ENCODE measurements at regions not wholly inside any gene's neighbourhood (a gene's known extent, or its start where the extent isn't known, plus 50 kb on each side); places are given as distances from the start of the nearest gene placed in this dataset.

DNA sequence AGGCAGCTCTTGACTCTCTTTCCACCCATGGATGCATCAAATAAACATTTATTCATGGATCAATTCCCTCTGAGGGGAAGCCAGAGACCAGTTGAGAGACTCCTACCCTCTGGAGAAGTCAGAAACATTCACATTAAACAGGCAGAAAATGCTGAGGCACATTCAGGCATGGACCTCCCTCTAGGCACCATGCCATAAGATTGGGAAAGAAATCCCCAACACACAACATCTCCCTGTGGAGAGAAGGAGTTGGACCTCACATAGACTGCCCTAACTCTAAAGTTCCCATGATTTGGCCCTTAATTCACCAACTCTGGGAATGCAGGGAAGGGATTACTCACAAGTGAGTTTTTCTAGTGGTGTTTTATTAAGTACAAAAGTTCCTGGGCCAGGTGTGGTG is 415.3 kb upstream of the C1orf87 start:
- no peaks in the 10 kb centered on the region for H3K9me3 ChIP-seq
- intact Hi-C loops (cut with DNase I), result loop anchor here (10.0 kb wide), 1 partner anchor 1246 kb away; no protein-coding TSS in a partner anchor
- H3K27ac ChIP-seq, result no peak overlapping the region
- H3K27me3 ChIP-seq, result no peaks in the 10 kb centered on the region
- no peaks in the 10 kb centered on the region for H3K4me1 ChIP-seq
- TF ChIP-seq, protein P1, sequence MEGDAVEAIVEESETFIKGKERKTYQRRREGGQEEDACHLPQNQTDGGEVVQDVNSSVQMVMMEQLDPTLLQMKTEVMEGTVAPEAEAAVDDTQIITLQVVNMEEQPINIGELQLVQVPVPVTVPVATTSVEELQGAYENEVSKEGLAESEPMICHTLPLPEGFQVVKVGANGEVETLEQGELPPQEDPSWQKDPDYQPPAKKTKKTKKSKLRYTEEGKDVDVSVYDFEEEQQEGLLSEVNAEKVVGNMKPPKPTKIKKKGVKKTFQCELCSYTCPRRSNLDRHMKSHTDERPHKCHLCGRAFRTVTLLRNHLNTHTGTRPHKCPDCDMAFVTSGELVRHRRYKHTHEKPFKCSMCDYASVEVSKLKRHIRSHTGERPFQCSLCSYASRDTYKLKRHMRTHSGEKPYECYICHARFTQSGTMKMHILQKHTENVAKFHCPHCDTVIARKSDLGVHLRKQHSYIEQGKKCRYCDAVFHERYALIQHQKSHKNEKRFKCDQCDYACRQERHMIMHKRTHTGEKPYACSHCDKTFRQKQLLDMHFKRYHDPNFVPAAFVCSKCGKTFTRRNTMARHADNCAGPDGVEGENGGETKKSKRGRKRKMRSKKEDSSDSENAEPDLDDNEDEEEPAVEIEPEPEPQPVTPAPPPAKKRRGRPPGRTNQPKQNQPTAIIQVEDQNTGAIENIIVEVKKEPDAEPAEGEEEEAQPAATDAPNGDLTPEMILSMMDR (IDR thresholded peaks at IDR 0.05), result no peak
- no peak overlapping the region for H3K4me3 ChIP-seq
- H3K36me3 ChIP-seq, result no peaks in the 10 kb centered on the region
- DNase-seq (ENCODE audit: low spot score in 2 of 2), result no peak

DNA sequence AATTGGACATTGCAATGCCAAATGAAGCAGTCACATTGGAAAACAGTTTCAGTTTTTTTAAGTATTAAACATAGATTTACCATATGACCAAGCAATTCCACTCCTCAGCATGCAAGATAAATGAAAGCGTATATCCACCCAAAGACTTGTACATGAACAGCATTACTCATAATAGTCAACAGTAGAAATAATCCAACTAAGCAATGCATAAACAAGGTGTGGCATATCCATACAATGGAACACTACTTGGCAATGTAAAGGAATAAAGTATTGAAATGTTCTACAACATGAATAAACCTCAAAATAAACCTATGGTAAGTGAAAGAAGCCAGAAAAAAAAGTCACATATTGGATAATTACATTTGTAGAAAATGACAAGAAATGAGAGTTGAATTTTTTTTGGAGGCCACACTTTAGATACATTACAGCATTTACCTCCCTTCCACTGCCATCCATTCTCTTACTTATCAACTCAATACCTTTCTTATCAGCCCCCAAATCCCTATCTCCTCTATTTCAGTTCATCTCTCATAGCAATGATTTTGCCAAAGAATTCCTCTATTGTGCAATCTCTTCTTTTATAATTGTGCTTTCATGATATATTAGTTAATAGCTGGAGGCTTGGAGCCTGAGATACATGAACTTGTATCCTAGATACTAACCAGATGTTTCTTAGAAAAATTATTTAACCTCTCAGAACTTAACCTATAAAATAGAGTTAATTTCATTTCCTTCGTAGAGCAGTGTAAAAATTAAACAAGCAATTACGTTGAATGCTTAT is 414.2 kb upstream of the C1orf87 start:
- H3K27ac ChIP-seq, result no peak overlapping the region
- TF ChIP-seq, protein P1 (IDR thresholded peaks at IDR 0.05), result no peak
- H3K27me3 ChIP-seq, result no peaks in the 10 kb centered on the region
- H3K4me1 ChIP-seq, result no peaks in the 10 kb centered on the region
- H3K36me3 ChIP-seq, result no peaks in the 10 kb centered on the region
- no peak overlapping the region for H3K4me3 ChIP-seq
- H3K9me3 ChIP-seq, result no peaks in the 10 kb centered on the region
- intact Hi-C loops (cut with DNase I), result loop anchor here (10.0 kb wide), 1 partner anchor 1247 kb away; no protein-coding TSS in a partner anchor
- no peak for DNase-seq (ENCODE audit: low spot score in 2 of 2)

DNA sequence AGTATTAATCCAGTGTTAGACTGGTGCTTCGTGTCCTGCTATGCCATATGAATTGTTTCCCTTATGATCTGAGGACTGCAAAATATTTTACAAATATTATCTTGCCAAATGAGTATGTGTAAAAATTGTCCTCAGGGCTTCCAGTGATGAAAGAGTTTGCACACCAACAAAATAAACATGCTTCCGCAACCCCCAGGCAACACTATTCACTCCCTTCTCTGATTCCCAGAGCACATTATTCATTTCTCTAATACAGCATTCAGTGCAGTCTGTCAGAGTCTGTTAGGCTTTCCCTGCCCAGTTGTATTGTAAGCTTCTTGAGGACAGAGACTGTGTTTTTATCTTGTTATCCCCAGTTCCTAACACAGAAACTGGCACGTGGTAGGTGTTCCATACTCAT is 409.9 kb upstream of the C1orf87 start:
- intact Hi-C loops (cut with DNase I), result loop anchor here (10.0 kb wide), 1 partner anchor 1251 kb away; no protein-coding TSS in a partner anchor
- Histone ChIP-seq H3K36me3 (no peaks in the 10 kb centered on the region), H3K27ac (no peak overlapping the region), H3K4me3 (no peak overlapping the region), H3K27me3 (no peaks in the 10 kb centered on the region), H3K9me3 (peaks cover 0 to 9% of the 10 kb centered on the region in 2 donors), H3K4me1 (no peaks in the 10 kb centered on the region)
- no peak for DNase-seq (ENCODE audit: low spot score in 2 of 2)
- TF ChIP-seq, protein P1 (IDR thresholded peaks at IDR 0.05), result no peak

DNA sequence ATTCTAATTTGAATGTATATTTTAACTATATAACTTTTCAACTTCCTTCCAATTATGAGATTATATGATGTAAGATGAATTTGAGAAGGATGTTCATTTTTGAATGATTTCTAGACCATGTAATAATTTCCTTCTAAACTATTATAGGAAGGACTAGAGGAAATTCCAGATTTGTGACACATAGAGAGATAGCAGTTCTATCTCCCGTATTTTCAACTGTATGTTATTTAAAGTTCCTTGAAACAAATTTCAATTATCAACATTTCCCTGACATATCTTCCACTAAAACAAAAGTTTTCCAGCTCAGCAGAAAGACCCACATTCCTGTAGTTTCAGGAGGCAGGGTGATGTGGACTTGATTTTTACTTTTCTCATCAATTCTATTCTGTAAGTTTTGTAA is 396.7 kb upstream of the C1orf87 start:
- Histone ChIP-seq H3K27ac (no peak overlapping the region), H3K9me3 (no peaks in the 10 kb centered on the region), H3K4me1 (no peaks in the 10 kb centered on the region), H3K4me3 (no peak overlapping the region), H3K36me3 (no peaks in the 10 kb centered on the region), H3K27me3 (no peaks in the 10 kb centered on the region)
- TF ChIP-seq, protein P1 (IDR thresholded peaks at IDR 0.05), result no peak
- DNase-seq (ENCODE audit: low spot score in 2 of 2), result no peak
- intact Hi-C loops (cut with DNase I), result no loop called here

DNA sequence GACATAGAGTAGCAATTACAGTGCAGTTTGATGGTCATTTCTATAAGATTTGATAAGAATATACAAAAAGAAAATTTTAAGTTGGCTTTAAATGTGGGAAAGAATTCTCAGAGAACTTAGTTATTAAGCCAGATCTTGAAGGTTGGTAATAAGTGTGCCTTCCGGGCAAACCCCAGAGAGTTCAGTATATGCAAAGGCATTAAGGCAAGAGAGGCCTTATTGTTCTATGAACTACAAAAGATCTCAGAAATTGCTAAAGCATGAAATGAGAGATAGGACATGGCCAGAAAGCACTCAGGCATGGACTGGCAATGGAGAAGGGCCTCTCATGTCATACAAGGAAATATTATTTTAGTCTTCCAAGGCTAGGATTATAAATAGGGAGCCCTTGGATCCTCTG is 390.2 kb upstream of the C1orf87 start:
- H3K27me3 ChIP-seq, result no peaks in the 10 kb centered on the region
- H3K9me3 ChIP-seq, result peaks cover 0 to 5% of the 10 kb centered on the region in 2 donors
- no peaks in the 10 kb centered on the region for H3K36me3 ChIP-seq
- H3K4me3 ChIP-seq, result no peak overlapping the region
- TF ChIP-seq, protein P1 (IDR thresholded peaks at IDR 0.05), result no peak
- intact Hi-C loops (cut with DNase I), result no loop called here
- H3K27ac ChIP-seq, result no peak overlapping the region
- no peak for DNase-seq (ENCODE audit: low spot score in 2 of 2)
- H3K4me1 ChIP-seq, result no peaks in the 10 kb centered on the region
